ENCODE measurements at regions not wholly inside any gene's neighbourhood (a gene's known extent, or its start where the extent isn't known, plus 50 kb on each side); places are given as distances from the start of the nearest gene placed in this dataset.

GRCh38 chr3:115388166-115388565 lies 235.1 kb upstream of the GAP43 start:
- TF ChIP-seq CTCF (IDR thresholded peaks at IDR 0.05): no peak
- no peak for TF ChIP-seq ZFX (IDR thresholded peaks at IDR 0.05; ENCODE audit: borderline replicate concordance)
